Activated CD8-positive, alpha-beta T cell treated with anti-CD3 and anti-CD28 coated beads for 36 hours (primary cell): ENCODE measurements at regions not wholly inside any gene's neighbourhood (a gene's known extent, or its start where the extent isn't known, plus 50 kb on each side); places are given as distances from the start of the nearest gene placed in this dataset.

Experiments
- ATAC-seq: fragments of 200-7000 bp; cut with Tn5 transposase; one replicate; pipeline ENCODE4 v1.10.0; 2021; ENCODE audit warnings: mild to moderate bottlenecking, moderate library complexity
- CTCF ChIA-PET: fragments of 350-600 bp; sonication (Branson Sonifier 250); formaldehyde crosslinking; loops from one replicate; lab custom pipeline; 2021; ENCODE audit warnings: antibody characterized with exemption; lab: Charles Lee
- POLR2A ChIA-PET: fragments of 350-600 bp; sonication (Branson Sonifier 250); formaldehyde crosslinking; loops from one replicate; lab custom pipeline; 2021; ENCODE audit warnings: antibody characterized with exemption; lab: Charles Lee
- DNase-seq: peaks from one replicate; pipeline ENCODE4 v3.0.0-alpha.2; 2020
- H3K27ac Mint-ChIP-seq: one replicate; pipeline ENCODE4 v1.8.0; 2021; ENCODE audit warnings: mild to moderate bottlenecking, mixed read lengths
- H3K27me3 Mint-ChIP-seq: one replicate; pipeline ENCODE4 v1.8.0; 2021; ENCODE audit warnings: mixed read lengths
- H3K36me3 Mint-ChIP-seq: one replicate; pipeline ENCODE4 v1.8.0; 2021; ENCODE audit warnings: low read depth, mixed read lengths
- H3K4me1 Mint-ChIP-seq: one replicate; pipeline ENCODE4 v1.8.0; 2021; ENCODE audit warnings: low read depth, mixed read lengths
- H3K4me3 Mint-ChIP-seq: one replicate; pipeline ENCODE4 v1.8.0; 2021; ENCODE audit warnings: mild to moderate bottlenecking, moderate library complexity, mixed read lengths
- H3K9me3 Mint-ChIP-seq: one replicate; pipeline ENCODE4 v1.8.0; 2021; ENCODE audit warnings: mixed read lengths
- CTCF ChIP-seq: fragments of 200-600 bp; IDR thresholded peaks from one replicate; pipeline ENCODE4 v1.8.0; 2022; ENCODE audit warnings: antibody characterized with exemption, mild to moderate bottlenecking
- intact Hi-C: fragments of 100-400 bp; cut with micrococcal nuclease; formaldehyde crosslinking; loops from one replicate; pipeline ENCODE4 v1.10.0; 2022

DNA sequence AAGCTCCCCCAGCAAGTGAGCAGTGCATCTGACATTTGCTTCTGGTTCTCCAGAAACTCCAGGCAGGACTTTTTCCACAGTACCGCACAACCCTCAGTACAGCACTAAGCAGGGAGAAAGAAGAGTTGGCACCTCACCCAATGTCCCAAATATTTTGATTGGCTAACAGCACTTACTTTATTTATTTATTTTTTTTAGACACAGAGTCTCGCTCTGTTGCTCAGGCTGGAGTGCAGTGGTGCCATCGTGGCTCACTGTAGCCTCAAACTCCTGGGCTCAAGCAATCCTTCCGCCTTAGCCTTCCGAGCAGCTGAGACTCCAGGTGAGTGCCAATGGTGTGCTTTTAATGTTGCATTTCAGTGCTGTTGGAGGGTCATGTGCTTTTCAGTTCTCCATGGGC lies 200.3 kb upstream of the ZMIZ1 start:
- no peaks in the 10 kb centered on the region for H3K36me3 Mint-ChIP-seq
- intact Hi-C loops: no loop called here
- H3K27me3 Mint-ChIP-seq: peaks cover 10% of the 10 kb centered on the region
- ChIA-PET CTCF (no interaction called here), POLR2A (no interaction called here)
- no peak overlapping the region for H3K4me3 Mint-ChIP-seq
- no peak overlapping the region for H3K27ac Mint-ChIP-seq
- no peak for TF ChIP-seq CTCF
- ATAC-seq (no peak), DNase-seq (no peak)
- H3K4me1 Mint-ChIP-seq: no peaks in the 10 kb centered on the region
- no peaks in the 10 kb centered on the region for H3K9me3 Mint-ChIP-seq

DNA sequence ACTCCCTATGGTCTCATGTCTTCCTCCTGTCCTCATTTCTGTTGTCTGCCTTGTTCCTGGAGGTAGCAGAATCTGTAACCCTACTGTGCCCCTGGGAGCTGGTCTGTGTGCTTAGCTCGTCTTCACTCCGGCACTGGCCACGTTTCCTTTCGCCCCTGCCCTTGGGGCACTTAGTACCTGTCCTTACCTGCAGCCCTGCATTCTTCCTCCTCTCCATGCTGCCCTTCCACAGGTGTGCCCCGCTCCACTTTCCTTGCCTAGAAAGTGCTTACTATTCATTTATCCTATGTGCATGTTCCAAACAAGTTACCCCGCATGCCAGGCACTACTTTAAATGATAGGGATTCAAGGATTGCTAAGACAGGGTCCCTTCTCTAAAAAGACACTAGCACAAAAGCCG lies 199.9 kb upstream of the ZMIZ1 start:
- H3K27me3 Mint-ChIP-seq: peaks cover 10% of the 10 kb centered on the region
- no peak for ATAC-seq
- no peak for DNase-seq
- CTCF ChIA-PET: no interaction called here
- POLR2A ChIA-PET: no interaction called here
- peaks cover 1% of the 10 kb centered on the region for H3K4me1 Mint-ChIP-seq
- intact Hi-C loops: no loop called here
- H3K4me3 Mint-ChIP-seq: no peak overlapping the region
- no peaks in the 10 kb centered on the region for H3K36me3 Mint-ChIP-seq
- no peaks in the 10 kb centered on the region for H3K9me3 Mint-ChIP-seq
- no peak for TF ChIP-seq CTCF
- no peak overlapping the region for H3K27ac Mint-ChIP-seq

GRCh38 chr10:78869508-78870454 lies 199.0 kb upstream of the ZMIZ1 start:
- POLR2A ChIA-PET: no interaction called here
- no peak for ATAC-seq

DNA sequence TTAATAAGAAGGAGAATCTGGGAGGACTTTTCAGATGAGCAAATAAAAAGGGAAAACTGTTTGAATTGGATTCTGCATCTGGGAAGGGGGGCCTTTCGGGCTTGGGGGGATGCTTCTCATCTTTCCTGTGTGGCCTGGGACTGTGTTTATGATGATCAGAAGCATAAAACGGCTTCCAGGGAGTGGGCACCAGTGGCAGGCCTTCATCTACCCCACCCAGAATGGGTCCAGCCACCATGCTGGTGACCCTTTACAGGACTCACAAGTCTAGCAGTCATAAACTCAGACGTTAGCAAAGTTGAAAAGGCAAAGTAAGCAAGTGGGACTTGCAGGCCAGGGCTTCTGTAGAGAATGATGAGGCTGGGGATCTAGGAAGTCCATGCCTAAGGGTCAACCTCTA lies 198.3 kb upstream of the ZMIZ1 start:
- Mint-ChIP-seq H3K27ac (no peak overlapping the region), H3K4me1 (peaks cover 3% of the 10 kb centered on the region), H3K9me3 (no peaks in the 10 kb centered on the region), H3K36me3 (no peaks in the 10 kb centered on the region), H3K4me3 (no peak overlapping the region), H3K27me3 (peaks cover 10% of the 10 kb centered on the region)
- ChIA-PET CTCF (no interaction called here), POLR2A (no interaction called here)
- intact Hi-C loops: no loop called here
- DNase-seq (no peak), ATAC-seq (no peak)
- no peak for TF ChIP-seq CTCF

More at GRCh38 chr10:78869508-78870454, 199.0 kb upstream of the ZMIZ1 start:
- Mint-ChIP-seq H3K9me3 (no peaks in the 10 kb centered on the region), H3K4me1 (peaks cover 3% of the 10 kb centered on the region), H3K27ac (no peak overlapping the region), H3K36me3 (no peaks in the 10 kb centered on the region), H3K4me3 (no peak overlapping the region), H3K27me3 (peaks cover 10% of the 10 kb centered on the region)
- CTCF ChIA-PET: no interaction called here
- no peak for DNase-seq
- TF ChIP-seq CTCF: no peak
- intact Hi-C loops: no loop called here

DNA sequence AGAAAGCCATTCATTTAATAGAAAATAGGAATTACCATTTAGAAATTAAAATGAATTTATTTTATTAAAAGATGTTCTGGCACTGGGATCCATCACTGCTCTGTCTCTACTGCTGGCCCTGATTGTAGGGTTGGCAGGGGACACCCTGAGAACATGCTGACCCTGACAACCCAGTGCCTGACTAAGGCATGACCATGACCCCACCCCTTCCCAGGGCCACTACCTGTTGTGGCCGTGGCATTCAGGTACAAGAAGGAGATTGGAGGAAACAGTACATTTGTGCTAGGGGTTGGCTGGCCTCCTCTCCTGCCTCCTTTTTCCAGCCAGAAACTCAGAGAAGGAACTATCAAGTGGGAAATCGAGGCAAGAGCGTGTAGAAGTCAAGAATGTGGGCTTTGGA lies 197.0 kb upstream of the ZMIZ1 start:
- ChIA-PET POLR2A (no interaction called here), CTCF (no interaction called here)
- no peaks in the 10 kb centered on the region for H3K36me3 Mint-ChIP-seq
- no peaks in the 10 kb centered on the region for H3K9me3 Mint-ChIP-seq
- intact Hi-C loops: no loop called here
- peaks cover 3% of the 10 kb centered on the region for H3K4me1 Mint-ChIP-seq
- no peak overlapping the region for H3K4me3 Mint-ChIP-seq
- no peak for TF ChIP-seq CTCF
- H3K27me3 Mint-ChIP-seq: peaks cover 11% of the 10 kb centered on the region
- H3K27ac Mint-ChIP-seq: no peak overlapping the region
- ATAC-seq (no peak), DNase-seq (no peak)
